H1 (cell line): ENCODE measurements at regions not wholly inside any gene's neighbourhood (a gene's known extent, or its start where the extent isn't known, plus 50 kb on each side); places are given as distances from the start of the nearest gene placed in this dataset.

Source experiments
- CTCF ChIA-PET: fragments of 300-600 bp; sonication (Branson Sonifier 250); formaldehyde crosslinking; loops from one replicate; lab custom pipeline; 2021; ENCODE audit not compliant: partially characterized antibody; lab: Charles Lee
- POLR2A ChIA-PET: fragments of 300-600 bp; sonication (Branson Sonifier 250); formaldehyde crosslinking; loops from one replicate; lab custom pipeline; 2021; ENCODE audit warnings: inconsistent platforms; ENCODE audit not compliant: partially characterized antibody; lab: Charles Lee
- DNase-seq, 2 experiments: peaks; one replicate each; pipeline versions ENCODE4 v3.0.0 to v3.0.0-alpha.2; 2010 to 2022; ENCODE audit warnings: low spot score in 2 of 2, low read depth in 1 of 2, mixed read lengths in 1 of 2
- FAIRE-seq: peaks from 2 replicates; lab custom pipeline; 2011; peaks lifted over from hg19 to GRCh38; lab: Jason Lieb, UNC
- H2AFZ ChIP-seq: 2 replicates; pipeline ENCODE4 v1.8.1; 2012; ENCODE audit warnings: low read length, inconsistent platforms
- H2AK5ac ChIP-seq: 2 replicates; pipeline ENCODE4 v1.6.1; 2013; ENCODE audit warnings: low read depth, low read length
- H2BK120ac ChIP-seq: replicated peaks from 2 replicates; pipeline ENCODE3; 2013; ENCODE audit warnings: low read depth, low read length, inconsistent platforms
- H2BK12ac ChIP-seq: 2 replicates; pipeline ENCODE4 v1.6.1; 2013; ENCODE audit warnings: low read depth, low read length
- H2BK15ac ChIP-seq: 2 replicates; pipeline ENCODE4 v1.6.1; 2013; ENCODE audit warnings: low read length
- H2BK20ac ChIP-seq: 2 replicates; pipeline ENCODE4 v1.6.1; 2013; ENCODE audit warnings: low read length
- H2BK5ac ChIP-seq: 2 replicates; pipeline ENCODE4 v1.6.1; 2013; ENCODE audit warnings: low read depth, low read length
- H3K14ac ChIP-seq: 2 replicates; pipeline ENCODE4 v1.6.1; 2013; ENCODE audit warnings: inconsistent platforms; ENCODE audit not compliant: insufficient read length
- H3K18ac ChIP-seq: 2 replicates; pipeline ENCODE4 v1.6.1; 2013; ENCODE audit warnings: low read length; ENCODE audit errors: extremely low read depth
- H3K23ac ChIP-seq: 2 replicates; pipeline ENCODE4 v1.6.1; 2013; ENCODE audit warnings: inconsistent platforms; ENCODE audit not compliant: insufficient read length
- H3K23me2 ChIP-seq: 2 replicates; pipeline ENCODE4 v1.6.1; 2013; ENCODE audit warnings: low read depth, low read length
- H3K27ac ChIP-seq: 2 replicates; pipeline ENCODE4 v1.6.1; 2011; ENCODE audit warnings: low read depth, low read length, inconsistent platforms
- H3K27me3 ChIP-seq, 4 experiments: replicated peaks in 1 of 4; 1 replicate in 1 of 4; 2 replicates in 3 of 4; pipeline versions ENCODE4 v1.6.1 to v1.8.1; 2011 to 2013; ENCODE audit warnings: low read length in 3 of 4, mild to moderate bottlenecking in 3 of 4, inconsistent platforms in 2 of 4, mixed read lengths in 2 of 4, moderate library complexity in 1 of 4; ENCODE audit not compliant: control insufficient read depth in 3 of 4, insufficient read depth in 3 of 4; ENCODE audit errors: extremely low read depth in 1 of 4
- H3K36me3 ChIP-seq, 4 experiments: 2 replicates each; pipeline versions ENCODE4 v1.6.1 to v1.8.1; 2011 to 2013; ENCODE audit warnings: mild to moderate bottlenecking in 4 of 4, low read length in 3 of 4, moderate library complexity in 2 of 4, control low read depth in 1 of 4, inconsistent platforms in 1 of 4; ENCODE audit not compliant: insufficient read depth in 4 of 4, control insufficient read depth in 2 of 4
- H3K4ac ChIP-seq: replicated peaks from 2 replicates; pipeline ENCODE3; 2013; ENCODE audit warnings: low read length, low read depth, mixed read lengths, inconsistent platforms; ENCODE audit not compliant: insufficient read length
- H3K4me1 ChIP-seq, 4 experiments: replicated peaks in 1 of 4; 1 replicate in 1 of 4; 2 replicates in 3 of 4; pipeline versions ENCODE4 v1.6.1 to v1.8.1; 2011 to 2013; ENCODE audit warnings: low read length in 3 of 4, inconsistent platforms in 2 of 4, mixed read lengths in 1 of 4; ENCODE audit not compliant: insufficient read depth in 4 of 4, control insufficient read depth in 3 of 4
- H3K4me2 ChIP-seq, 2 experiments: 2 replicates each; pipeline versions ENCODE4 v1.6.1 to v1.8.1; 2011 to 2013; ENCODE audit warnings: low read depth in 2 of 2, low read length in 2 of 2, control low read depth in 1 of 2, inconsistent platforms in 1 of 2, mild to moderate bottlenecking in 1 of 2; ENCODE audit not compliant: insufficient read depth in 1 of 2
- H3K4me3 ChIP-seq, 4 experiments: fragments of 200-600, 300-600 bp in 1 of 4; sonication (generic), shearing (Covaris generic), sonication (Bioruptor Twin) in 1 of 4; 2 replicates each; pipeline versions ENCODE4 v1.5.1 to v1.8.1; 2011 to 2016; ENCODE audit warnings: low read length in 4 of 4, low read depth in 3 of 4, control low read depth in 2 of 4, inconsistent platforms in 2 of 4, mild to moderate bottlenecking in 2 of 4, mixed read lengths in 1 of 4, moderate library complexity in 1 of 4; ENCODE audit not compliant: insufficient read depth in 2 of 4; ENCODE audit errors: extremely low read depth in 1 of 4
- H3K56ac ChIP-seq: replicated peaks from 2 replicates; pipeline ENCODE3; 2013; ENCODE audit warnings: low read depth, mild to moderate bottlenecking, mixed read lengths, low read length, inconsistent platforms; ENCODE audit not compliant: insufficient read length
- H3K79me1 ChIP-seq: 2 replicates; pipeline ENCODE4 v1.6.1; 2013; ENCODE audit warnings: low read depth, low read length, control low read depth
- H3K79me2 ChIP-seq, 2 experiments: 2 replicates each; pipeline versions ENCODE4 v1.6.1 to v1.8.1; 2012 to 2013; ENCODE audit warnings: low read length in 2 of 2, mild to moderate bottlenecking in 2 of 2, inconsistent platforms in 1 of 2; ENCODE audit not compliant: insufficient read depth in 2 of 2, control insufficient read depth in 1 of 2
- H3K9ac ChIP-seq, 4 experiments: replicated peaks in 1 of 4; 1 replicate in 1 of 4; 2 replicates in 3 of 4; pipeline versions ENCODE4 v1.6.1 to v1.8.1; 2011 to 2013; ENCODE audit warnings: low read depth in 3 of 4, low read length in 3 of 4, control low read depth in 2 of 4, mild to moderate bottlenecking in 2 of 4, moderate library complexity in 2 of 4, inconsistent platforms in 1 of 4; ENCODE audit errors: extremely low read depth in 1 of 4
- H3K9me3 ChIP-seq, 2 experiments: 2 replicates each; pipeline versions ENCODE4 v1.6.1 to v1.8.1; 2012 to 2013; ENCODE audit warnings: mild to moderate bottlenecking in 2 of 2, moderate library complexity in 2 of 2, control low read depth in 1 of 2, inconsistent platforms in 1 of 2, low read depth in 1 of 2, low read length in 1 of 2, mixed read lengths in 1 of 2; ENCODE audit not compliant: insufficient read depth in 2 of 2
- H4K20me1 ChIP-seq, 2 experiments: replicated peaks in 1 of 2; 2 replicates each; pipeline versions ENCODE3 to v1.8.1; 2011 to 2013; ENCODE audit warnings: inconsistent platforms in 2 of 2, low read length in 2 of 2, mild to moderate bottlenecking in 1 of 2; ENCODE audit not compliant: insufficient read depth in 2 of 2, control insufficient read depth in 1 of 2
- H4K5ac ChIP-seq: 2 replicates; pipeline ENCODE4 v1.6.1; 2013; ENCODE audit warnings: low read length, low read depth, mixed read lengths, inconsistent platforms; ENCODE audit not compliant: insufficient read length
- H4K8ac ChIP-seq: 2 replicates; pipeline ENCODE4 v1.8.0; 2013; ENCODE audit warnings: mild to moderate bottlenecking, moderate library complexity, low read length, inconsistent platforms; ENCODE audit not compliant: insufficient read depth; ENCODE audit errors: extremely low read depth
- H4K91ac ChIP-seq: replicated peaks from 2 replicates; pipeline ENCODE3; 2013; ENCODE audit warnings: low read length, mixed read lengths, inconsistent platforms; ENCODE audit not compliant: insufficient read length
- CBX5 ChIP-seq: fragments of 300-800, 300-1000 bp; sonication (generic); IDR thresholded peaks from 2 replicates; pipeline ENCODE4 v1.7.1; 2016; ENCODE audit warnings: antibody characterized with exemption, low read length, low read depth
- JUN ChIP-seq: IDR thresholded peaks from 2 replicates; pipeline ENCODE4 v1.6.1; 2011; ENCODE audit warnings: low read depth, mild to moderate bottlenecking, improper control_type of control experiment, low read length
- NRF1 ChIP-seq: IDR thresholded peaks from 2 replicates; pipeline ENCODE4 v1.6.1; 2011; ENCODE audit warnings: mild to moderate bottlenecking, low read depth, low read length, improper control_type of control experiment
- POLR2AphosphoS5 ChIP-seq: IDR thresholded peaks from 2 replicates; pipeline ENCODE4 v1.6.1; 2011; ENCODE audit warnings: low read depth, low read length
- SP1 ChIP-seq: IDR thresholded peaks from 2 replicates; pipeline ENCODE4 v1.6.1; 2011; ENCODE audit warnings: low read depth, low read length
- WGBS, 2 experiments: shearing (Covaris generic) in 1 of 2; methylation state at CpG; one replicate each; pipeline versions ENCODE4 v1.1.6 to v1.1.7; 2013 to 2015; ENCODE audit warnings: low lambda C conversion rate in 2 of 2, mixed read lengths in 2 of 2, inconsistent platforms in 1 of 2, low coverage in 1 of 2, missing lambda C conversion rate in 1 of 2; ENCODE audit not compliant: insufficient replicate concordance in 2 of 2, insufficient coverage in 1 of 2, insufficient read length in 1 of 2; ENCODE audit errors: extremely low coverage in 1 of 2, missing lambda C conversion rate in 1 of 2; 5-methylcytosine and 5-hydroxymethylcytosine counted together

GRCh38 chr5:37971483-37972024 lies 131.7 kb upstream of the GDNF start:
- no peaks in the 10 kb centered on the region for H3K36me3 ChIP-seq
- POLR2A ChIA-PET = no interaction called here
- H3K79me2 ChIP-seq = no peaks in the 10 kb centered on the region
- TF ChIP-seq CBX5 (no peak), NRF1 (no peak), POLR2AphosphoS5 (no peak), JUN (no peak), SP1 (no peak)
- no peak overlapping the region for H2BK120ac ChIP-seq
- H4K91ac ChIP-seq = no peak overlapping the region
- no peak overlapping the region for H2AK5ac ChIP-seq
- no peak overlapping the region for H3K56ac ChIP-seq
- H2BK5ac ChIP-seq = no peak overlapping the region
- H2BK12ac ChIP-seq = no peak overlapping the region
- H2BK15ac ChIP-seq = no peak overlapping the region
- H3K4me2 ChIP-seq = no peak overlapping the region
- H2BK20ac ChIP-seq = no peak overlapping the region
- H2AFZ ChIP-seq = no peak overlapping the region
- no peak overlapping the region for H3K9ac ChIP-seq
- CTCF ChIA-PET = interaction anchor here (1.0 kb wide), 1 partner anchor 200 kb away, joined by 3 read pairs; no protein-coding TSS in a partner anchor
- H3K27ac ChIP-seq = no peak overlapping the region
- no peaks in the 10 kb centered on the region for H4K20me1 ChIP-seq
- no peak overlapping the region for H4K8ac ChIP-seq
- no peaks in the 10 kb centered on the region for H3K4me1 ChIP-seq
- H3K23me2 ChIP-seq = no peaks in the 10 kb centered on the region
- DNase-seq (no peak), FAIRE-seq (no peak)
- no peaks in the 10 kb centered on the region for H3K9me3 ChIP-seq
- no peaks in the 10 kb centered on the region for H3K79me1 ChIP-seq
- H3K14ac ChIP-seq = no peak overlapping the region
- no peak overlapping the region for H3K4me3 ChIP-seq
- no peak overlapping the region for H3K23ac ChIP-seq
- WGBS, 2 experiments = 78% methylated on average over 1 of the region's 1 CpG; no CpG with 5 or more reads in 1 of the 2 experiments
- H3K4ac ChIP-seq = no peak overlapping the region
- H3K18ac ChIP-seq = no peak overlapping the region
- H3K27me3 ChIP-seq = peaks cover 0 to 1% (median 0%) of the 10 kb centered on the region in 4 experiments; a peak in 1 of 7 replicates
- H4K5ac ChIP-seq = no peak overlapping the region
